ENCODE measurements at regions not wholly inside any gene's neighbourhood (a gene's known extent, or its start where the extent isn't known, plus 50 kb on each side); places are given as distances from the start of the nearest gene placed in this dataset.

GRCh38 chr18:32598144-32598543 is 127.5 kb upstream of the GAREM1 start:
- Histone ChIP-seq H3K27me3 (replicated peaks) (no peaks in the 10 kb centered on the region), H3K4me3 (ENCODE audit: low read depth, low read length) (no peak overlapping the region), H3K27ac (no peak overlapping the region), H3K36me3 (replicated peaks) (no peaks in the 10 kb centered on the region)
- TF ChIP-seq CTCF (IDR thresholded peaks at IDR 0.05; ENCODE audit: low read depth, low read length, missing control alignments): no peak
- DNase-seq: no peak
- in situ Hi-C loops (cut with HindIII; ENCODE audit: low pct_ligation_motif_present, low sequenced_read_pairs): no loop called here

- Histone ChIP-seq H3K4me3 (ENCODE audit: low read depth, low read length) (no peak overlapping the region), H3K36me3 (replicated peaks) (no peaks in the 10 kb centered on the region), H3K27me3 (replicated peaks) (no peaks in the 10 kb centered on the region), H3K27ac (no peak overlapping the region)
- in situ Hi-C loops (cut with HindIII; ENCODE audit: low pct_ligation_motif_present, low sequenced_read_pairs): no loop called here
- no peak for TF ChIP-seq CTCF (IDR thresholded peaks at IDR 0.05; ENCODE audit: low read depth, low read length, missing control alignments)
- DNase-seq: no peak
Measured at GRCh38 chr18:32596501-32596900, 125.8 kb upstream of the GAREM1 start.

GRCh38 chr18:32595832-32596231 is 125.2 kb upstream of the GAREM1 start:
- no peak for TF ChIP-seq CTCF (IDR thresholded peaks at IDR 0.05; ENCODE audit: low read depth, low read length, missing control alignments)
- no peak overlapping the region for H3K4me3 ChIP-seq (ENCODE audit: low read depth, low read length)
- H3K27me3 ChIP-seq (replicated peaks): no peaks in the 10 kb centered on the region
- H3K27ac ChIP-seq: no peak overlapping the region
- no peaks in the 10 kb centered on the region for H3K36me3 ChIP-seq (replicated peaks)
- DNase-seq: no peak
- in situ Hi-C loops (cut with HindIII; ENCODE audit: low pct_ligation_motif_present, low sequenced_read_pairs): no loop called here

- in situ Hi-C loops (cut with HindIII; ENCODE audit: low pct_ligation_motif_present, low sequenced_read_pairs): no loop called here
- H3K27me3 ChIP-seq (replicated peaks): no peaks in the 10 kb centered on the region
- H3K4me3 ChIP-seq (ENCODE audit: low read depth, low read length): no peak overlapping the region
- no peak overlapping the region for H3K27ac ChIP-seq
- no peaks in the 10 kb centered on the region for H3K36me3 ChIP-seq (replicated peaks)
- no peak for TF ChIP-seq CTCF (IDR thresholded peaks at IDR 0.05; ENCODE audit: low read depth, low read length, missing control alignments)
- DNase-seq: no peak
Measured at GRCh38 chr18:32588191-32588590, 117.5 kb upstream of the GAREM1 start.

GRCh38 chr18:32583431-32583830 is 112.7 kb upstream of the GAREM1 start:
- Histone ChIP-seq H3K27me3 (replicated peaks) (no peaks in the 10 kb centered on the region), H3K4me3 (ENCODE audit: low read depth, low read length) (no peak overlapping the region), H3K36me3 (replicated peaks) (no peaks in the 10 kb centered on the region), H3K27ac (no peak overlapping the region)
- in situ Hi-C loops (cut with HindIII; ENCODE audit: low pct_ligation_motif_present, low sequenced_read_pairs): no loop called here
- no peak for TF ChIP-seq CTCF (IDR thresholded peaks at IDR 0.05; ENCODE audit: low read depth, low read length, missing control alignments)
- no peak for DNase-seq

- H3K4me3 ChIP-seq (ENCODE audit: low read depth, low read length): no peak overlapping the region
- H3K27me3 ChIP-seq (replicated peaks): no peaks in the 10 kb centered on the region
- H3K36me3 ChIP-seq (replicated peaks): no peaks in the 10 kb centered on the region
- no peak for DNase-seq
- in situ Hi-C loops (cut with HindIII; ENCODE audit: low pct_ligation_motif_present, low sequenced_read_pairs): no loop called here
- no peak overlapping the region for H3K27ac ChIP-seq
- TF ChIP-seq CTCF (IDR thresholded peaks at IDR 0.05; ENCODE audit: low read depth, low read length, missing control alignments): no peak
Measured at GRCh38 chr18:32582455-32582854, 111.8 kb upstream of the GAREM1 start.

Measured in brain microvascular endothelial cell (primary cell).